GM23248 (cell line): ENCODE measurements at regions not wholly inside any gene's neighbourhood (a gene's known extent, or its start where the extent isn't known, plus 50 kb on each side); places are given as distances from the start of the nearest gene placed in this dataset.

Source experiments
- EZH2 ChIP-seq: fragments of 200-600 bp; sonication (generic); IDR thresholded peaks from 2 replicates; pipeline ENCODE4 v1.6.1; 2018; ENCODE audit warnings: antibody characterized with exemption, mild to moderate bottlenecking; ENCODE audit not compliant: insufficient read depth, poor library complexity, severe bottlenecking
- EZH2phosphoT487 ChIP-seq: fragments of 200-600 bp; sonication (generic); IDR thresholded peaks from 2 replicates; pipeline ENCODE4 v1.6.1; 2018; ENCODE audit warnings: antibody characterized with exemption, moderate library complexity, mild to moderate bottlenecking, low read depth; ENCODE audit not compliant: insufficient read depth

DNA sequence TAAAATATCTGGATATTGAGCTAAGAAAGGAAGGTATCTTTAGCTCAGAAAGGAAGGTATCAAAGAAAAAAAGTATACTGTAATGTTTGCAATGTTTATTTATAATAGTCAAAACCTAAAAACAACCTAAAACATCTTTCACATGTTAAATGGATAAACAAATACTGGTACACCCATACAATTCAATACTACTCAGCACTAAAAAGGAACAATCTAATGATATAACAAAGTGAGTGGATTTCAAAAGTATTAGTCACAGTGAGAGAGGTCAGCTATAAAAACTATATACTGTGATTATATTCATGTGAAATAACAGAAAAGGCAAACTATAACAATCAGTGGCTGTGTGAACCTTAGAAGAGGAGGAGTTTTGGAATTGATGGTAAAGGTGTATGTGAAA, 455.0 kb upstream of the FTMT start:
- TF ChIP-seq EZH2 (no peak), EZH2phosphoT487 (no peak)
